GM21423 (cell line): ENCODE measurements at regions not wholly inside any gene's neighbourhood (a gene's known extent, or its start where the extent isn't known, plus 50 kb on each side); places are given as distances from the start of the nearest gene placed in this dataset.

Experiments used
- ATAC-seq: cut with Tn5 transposase; IDR thresholded peaks from one replicate; pipeline ENCODE4 v1.9.1; 2021; ENCODE audit warnings: mild to moderate bottlenecking, moderate library complexity; ENCODE audit not compliant: unreplicated experiment

GRCh38 chr6:99867026-99867425, 127.0 kb downstream of the MCHR2 start:
- ATAC-seq: no peak

GRCh38 chr6:99868074-99868702, 125.8 kb downstream of the MCHR2 start:
- peak; percentile 87 for ATAC-seq
